HEK293T (cell line): ENCODE measurements at regions not wholly inside any gene's neighbourhood (a gene's known extent, or its start where the extent isn't known, plus 50 kb on each side); places are given as distances from the start of the nearest gene placed in this dataset.

Experiments
- ARNT ChIP-seq: fragments of 450-650 bp; IDR thresholded peaks from 2 replicates; pipeline ENCODE4 v1.6.1; 2017; ENCODE audit warnings: mild to moderate bottlenecking
- BHLHE40 ChIP-seq: fragments of 450-650 bp; IDR thresholded peaks from 2 replicates; pipeline ENCODE4 v1.6.1; 2016; ENCODE audit warnings: mild to moderate bottlenecking, moderate library complexity, borderline replicate concordance
- ELF4 ChIP-seq: fragments of 450-650 bp; IDR thresholded peaks from 2 replicates; pipeline ENCODE4 v1.6.1; 2017; ENCODE audit warnings: antibody characterized with exemption
- FOXA1 ChIP-seq: fragments of 450-650 bp; IDR thresholded peaks from 2 replicates; pipeline ENCODE4 v1.6.1; 2016; ENCODE audit warnings: mild to moderate bottlenecking
- FOXK2 ChIP-seq: fragments of 450-650 bp; IDR thresholded peaks from 2 replicates; pipeline ENCODE4 v1.6.1; 2016; ENCODE audit warnings: mild to moderate bottlenecking
- FOXM1 ChIP-seq: fragments of 450-650 bp; IDR thresholded peaks from 2 replicates; pipeline ENCODE4 v1.6.1; 2017; ENCODE audit warnings: mild to moderate bottlenecking, borderline replicate concordance
- HDGF ChIP-seq: fragments of 450-650 bp; IDR thresholded peaks from 2 replicates; pipeline ENCODE4 v1.6.1; 2017; ENCODE audit warnings: antibody characterized with exemption, borderline replicate concordance
- L3MBTL2 ChIP-seq: fragments of 450-650 bp; conservative IDR thresholded peaks from 2 replicates; pipeline ENCODE4 v1.6.1; 2016; ENCODE audit warnings: mild to moderate bottlenecking
- SP1 ChIP-seq: fragments of 450-650 bp; IDR thresholded peaks from 2 replicates; pipeline ENCODE4 v1.6.1; 2017
- SUZ12 ChIP-seq: fragments of 450-650 bp; IDR thresholded peaks from 2 replicates; pipeline ENCODE4 v1.6.1; 2016; ENCODE audit warnings: mild to moderate bottlenecking
- TARDBP ChIP-seq: fragments of 450-650 bp; IDR thresholded peaks from 2 replicates; pipeline ENCODE4 v1.6.1; 2016
- ZNF384 ChIP-seq: fragments of 450-650 bp; IDR thresholded peaks from 2 replicates; pipeline ENCODE4 v1.6.1; 2016
- TF ChIP-seq, protein P1 (sequence below): fragments of 450-650 bp; IDR thresholded peaks from 2 replicates; pipeline ENCODE4 v1.6.1; 2016

DNA sequence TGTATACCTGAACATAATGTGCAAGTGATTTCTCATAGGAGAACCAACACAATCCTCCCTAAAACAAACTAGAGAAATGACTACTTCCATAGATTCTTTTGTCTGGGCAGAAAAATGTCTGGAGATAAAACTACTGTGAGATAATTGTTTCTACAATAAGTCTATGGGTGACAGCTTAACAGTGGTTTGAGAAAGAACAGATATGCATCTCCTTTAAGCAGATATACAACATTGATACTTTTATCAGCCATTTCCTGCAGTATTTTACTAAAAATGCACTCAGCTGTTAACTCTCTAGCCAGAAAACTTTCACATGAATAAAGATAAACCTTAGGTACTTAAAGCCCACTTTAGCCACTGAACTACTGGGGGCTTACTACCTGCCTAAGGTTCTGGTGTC, 1132.4 kb downstream of the EFNB2 start:
- no peak for TF ChIP-seq ARNT
- TF ChIP-seq BHLHE40 = no peak
- no peak for TF ChIP-seq L3MBTL2
- no peak for TF ChIP-seq FOXM1
- no peak for TF ChIP-seq ELF4
- no peak for TF ChIP-seq SP1
- TF ChIP-seq SUZ12 = no peak
- no peak for TF ChIP-seq TARDBP
- TF ChIP-seq FOXA1 = no peak
- TF ChIP-seq HDGF = no peak
- no peak for TF ChIP-seq FOXK2
- TF ChIP-seq ZNF384 = no peak
- TF ChIP-seq, protein P1, sequence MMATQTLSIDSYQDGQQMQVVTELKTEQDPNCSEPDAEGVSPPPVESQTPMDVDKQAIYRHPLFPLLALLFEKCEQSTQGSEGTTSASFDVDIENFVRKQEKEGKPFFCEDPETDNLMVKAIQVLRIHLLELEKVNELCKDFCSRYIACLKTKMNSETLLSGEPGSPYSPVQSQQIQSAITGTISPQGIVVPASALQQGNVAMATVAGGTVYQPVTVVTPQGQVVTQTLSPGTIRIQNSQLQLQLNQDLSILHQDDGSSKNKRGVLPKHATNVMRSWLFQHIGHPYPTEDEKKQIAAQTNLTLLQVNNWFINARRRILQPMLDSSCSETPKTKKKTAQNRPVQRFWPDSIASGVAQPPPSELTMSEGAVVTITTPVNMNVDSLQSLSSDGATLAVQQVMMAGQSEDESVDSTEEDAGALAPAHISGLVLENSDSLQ = no peak
